Kidney glomerular epithelial cell (primary cell): ENCODE measurements at regions not wholly inside any gene's neighbourhood (a gene's known extent, or its start where the extent isn't known, plus 50 kb on each side); places are given as distances from the start of the nearest gene placed in this dataset.
A peak's percentile ranks its signal among the peaks of the same experiment; 100 is the strongest.
"Not testable (repeated sequence)": the region's sequence is repeated elsewhere in the genome, so short reads cannot be mapped to it uniquely, and the experiment has no call there.

Source experiments
- DNase-seq: peaks from one replicate; lab custom pipeline; 2025; lab: John Stamatoyannopoulos, UW

DNA sequence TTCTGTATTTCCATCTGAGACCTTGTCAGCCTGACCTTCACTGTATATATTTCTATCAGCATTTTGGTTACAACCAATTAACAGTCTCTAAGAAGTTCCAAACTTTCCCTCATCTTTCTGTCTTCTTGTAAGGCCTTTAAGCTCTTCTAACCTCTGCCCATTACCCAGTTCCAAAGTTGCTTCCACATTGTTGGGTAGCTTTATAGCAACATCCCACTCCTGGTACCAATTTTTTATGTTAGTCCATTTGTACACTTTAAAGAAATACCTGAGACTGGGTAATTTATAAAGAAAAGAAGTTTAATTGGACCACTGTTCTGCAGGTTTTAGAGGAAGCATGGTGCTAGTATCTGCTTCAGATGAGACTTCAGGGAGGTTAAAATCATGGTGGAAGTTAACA is 1979.7 kb upstream of the RAG2 start:
- no peak for DNase-seq

DNA sequence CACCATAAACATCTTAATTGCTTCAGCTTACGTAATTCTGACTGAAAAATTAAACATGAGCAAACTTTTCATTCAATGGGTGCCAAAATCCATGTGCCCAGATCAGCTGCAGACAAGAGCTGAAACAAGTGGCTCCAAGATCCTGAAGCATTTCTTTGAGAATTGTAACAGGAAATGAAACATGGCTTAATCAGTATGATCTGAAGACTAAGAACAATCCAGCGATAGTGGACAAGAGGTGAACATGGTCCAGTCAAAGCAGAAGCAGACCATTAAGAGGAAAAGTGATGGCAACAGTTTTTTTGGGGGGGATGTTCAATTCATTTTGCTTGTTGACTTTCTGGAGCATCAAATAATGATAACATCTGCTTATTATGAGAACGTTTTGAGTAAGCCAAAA is 1964.5 kb upstream of the RAG2 start:
- no peak for DNase-seq

DNA sequence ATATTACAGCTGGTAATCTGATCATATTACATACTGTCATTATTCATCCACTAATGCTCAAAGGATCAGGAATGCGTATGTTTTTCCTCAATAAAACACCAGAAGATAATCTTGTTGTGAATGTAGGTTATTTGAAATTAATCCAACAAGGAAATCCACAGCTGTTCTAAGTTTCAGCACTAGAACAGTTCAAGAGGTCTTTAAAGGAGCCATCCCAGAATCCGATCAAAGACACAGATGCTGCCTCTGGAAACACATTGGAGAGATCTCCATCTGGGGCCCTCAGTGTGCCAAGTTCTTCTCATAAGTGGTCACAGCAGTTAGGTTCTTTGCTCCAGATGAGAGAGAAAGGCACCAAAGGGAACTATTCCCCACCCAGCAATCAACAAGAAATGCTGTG is 1955.1 kb upstream of the RAG2 start:
- DNase-seq = no peak

DNA sequence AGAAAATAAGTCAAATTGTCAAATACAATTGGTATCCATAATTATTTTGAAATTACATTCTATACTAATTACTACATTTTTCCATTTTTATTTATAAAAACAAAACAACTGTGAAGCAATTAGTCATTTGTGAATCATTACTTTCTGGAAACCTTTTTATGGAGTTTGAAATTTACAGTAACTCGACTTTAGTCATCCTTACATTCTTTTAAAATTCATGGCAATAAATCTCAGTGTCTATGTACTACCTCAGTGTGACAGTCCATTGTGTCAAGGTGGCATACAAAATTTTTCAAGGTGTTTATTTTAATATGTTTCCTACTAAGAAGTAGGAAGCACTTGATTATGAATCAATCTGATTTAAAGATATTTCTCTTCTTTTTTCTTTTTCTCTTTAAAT is 1949.4 kb upstream of the RAG2 start:
- peak; percentile 35 for DNase-seq

DNA sequence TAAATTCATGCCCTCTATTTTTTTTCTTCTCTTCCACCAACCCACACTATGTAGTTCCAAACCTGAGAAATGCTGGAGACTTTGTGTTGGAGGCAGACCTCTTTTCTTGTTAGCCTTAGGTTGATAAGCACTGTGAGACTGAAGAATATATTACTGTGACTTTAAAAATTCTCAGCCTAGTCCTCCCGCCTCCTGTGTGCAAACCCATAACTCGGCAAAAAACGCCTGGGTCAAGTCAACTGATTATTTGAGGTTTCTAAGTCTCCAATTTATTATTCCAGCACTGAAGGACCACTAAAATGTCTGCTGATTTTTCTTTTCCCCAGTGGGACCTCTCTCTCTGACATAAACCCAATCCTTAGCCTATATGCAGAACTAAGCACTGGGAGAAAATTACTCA is 1946.0 kb upstream of the RAG2 start:
- no peak for DNase-seq

DNA sequence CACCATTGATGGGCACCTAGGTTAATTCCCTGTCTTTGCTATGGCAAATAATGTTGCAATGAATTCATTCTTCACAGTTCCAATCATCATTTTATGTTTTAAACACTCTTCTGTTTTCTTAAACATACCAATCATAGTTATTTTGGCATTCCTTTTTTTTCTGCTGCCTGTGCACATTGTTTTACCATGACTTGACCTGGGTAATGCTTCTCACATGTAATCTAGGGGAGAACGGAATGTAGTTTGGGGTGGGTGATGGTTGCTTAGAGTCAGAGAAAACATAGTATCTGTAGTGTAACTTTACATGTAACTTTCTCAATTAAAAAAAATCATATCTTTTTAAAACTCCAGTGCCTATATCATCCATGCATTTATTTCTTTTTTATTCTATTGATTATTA is 1945.3 kb upstream of the RAG2 start:
- peak; percentile 89 for DNase-seq

DNA sequence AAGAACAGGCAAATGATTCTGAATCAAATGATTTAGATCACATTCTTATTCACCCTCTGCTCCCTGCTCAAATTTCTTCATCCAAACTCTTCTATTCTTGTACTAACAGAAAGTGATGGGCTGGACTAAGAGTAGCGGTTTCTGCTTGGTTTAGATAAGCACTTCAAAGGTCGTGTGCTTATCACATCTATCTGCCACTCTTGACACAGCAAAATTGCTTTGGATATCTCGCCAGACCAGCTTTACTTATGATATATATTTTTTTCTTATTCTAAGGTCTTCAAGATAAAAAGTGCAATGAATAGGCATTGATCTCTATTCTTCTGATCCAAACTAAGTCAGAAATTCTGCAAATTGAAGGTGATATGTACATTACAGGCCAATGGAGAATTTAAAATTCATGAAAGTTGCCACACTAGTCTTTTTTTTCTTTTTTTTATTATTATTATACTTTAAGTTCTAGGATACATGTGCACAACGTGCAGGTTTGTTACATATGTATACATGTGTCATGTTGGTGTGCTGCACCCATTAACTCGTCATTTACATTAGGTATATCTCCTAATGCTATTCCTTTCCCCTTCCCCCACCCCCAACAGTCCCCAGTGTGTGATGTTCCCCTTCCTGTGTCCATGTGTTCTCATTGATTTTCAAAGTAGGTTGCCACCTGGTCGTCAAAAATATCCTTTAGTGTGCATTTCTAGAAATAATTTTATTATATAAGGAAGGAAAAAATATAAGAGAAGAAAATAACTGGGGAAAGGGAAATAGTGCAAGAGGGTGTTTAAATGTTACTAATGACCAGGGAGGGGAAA is 1941.0 kb upstream of the RAG2 start:
- no peak for DNase-seq

DNA sequence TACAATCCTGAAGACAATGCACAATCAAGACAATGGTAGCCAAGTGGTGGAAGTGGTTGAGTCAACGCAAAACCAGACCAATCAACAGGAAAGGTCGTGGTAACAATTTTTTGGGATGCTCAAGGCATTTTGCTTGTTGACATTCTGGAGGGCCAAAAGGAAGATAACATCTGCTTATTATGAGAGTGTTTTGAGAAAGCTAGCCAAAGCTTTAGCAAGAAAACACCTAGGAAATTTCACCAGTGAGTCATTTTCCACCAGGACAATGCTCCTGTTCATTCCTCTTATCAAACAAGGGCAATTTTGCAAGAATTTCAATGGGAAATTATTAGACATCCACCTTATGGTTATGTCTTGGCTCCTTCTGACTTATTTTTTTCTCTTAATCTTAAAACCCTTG is 1932.2 kb upstream of the RAG2 start:
- no peak for DNase-seq

DNA sequence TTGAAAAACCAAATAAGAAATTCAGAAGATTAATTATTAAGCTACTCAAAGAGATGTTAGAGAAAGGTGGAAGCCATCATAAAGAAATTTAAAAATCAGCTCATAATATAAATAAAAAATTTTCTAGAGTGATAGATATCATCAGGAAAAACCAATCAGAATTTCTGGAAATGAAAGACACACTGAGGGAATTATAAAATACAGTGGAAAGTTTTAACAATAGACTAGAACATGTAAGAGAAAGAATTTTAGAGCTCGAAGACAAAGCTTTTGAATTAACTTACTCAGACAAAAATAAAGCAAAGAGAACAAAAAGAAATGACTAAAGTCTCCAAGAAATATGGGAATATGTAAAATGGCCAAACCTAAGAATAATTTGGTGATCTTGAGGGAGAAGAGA is 1926.9 kb upstream of the RAG2 start:
- no peak for DNase-seq

DNA sequence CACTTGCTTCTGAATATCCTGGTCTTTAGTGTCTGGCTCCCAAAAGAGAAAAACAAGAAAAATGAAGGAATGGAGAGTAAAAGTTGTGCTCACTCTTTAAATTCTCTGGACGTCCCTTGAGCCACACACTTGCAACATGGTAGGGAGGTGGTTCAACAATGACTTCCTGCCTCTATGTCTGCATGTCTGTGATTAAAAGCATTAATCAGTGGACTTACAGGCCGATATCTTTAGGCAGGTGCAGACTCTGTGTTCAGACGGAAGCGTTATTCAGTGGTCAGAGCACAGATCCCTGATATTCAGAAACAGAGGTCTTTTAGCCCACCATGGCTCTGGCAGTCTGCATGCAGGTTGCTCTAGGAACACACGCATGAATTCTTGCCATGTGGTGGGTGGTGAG is 1920.0 kb upstream of the RAG2 start:
- no peak for DNase-seq

DNA sequence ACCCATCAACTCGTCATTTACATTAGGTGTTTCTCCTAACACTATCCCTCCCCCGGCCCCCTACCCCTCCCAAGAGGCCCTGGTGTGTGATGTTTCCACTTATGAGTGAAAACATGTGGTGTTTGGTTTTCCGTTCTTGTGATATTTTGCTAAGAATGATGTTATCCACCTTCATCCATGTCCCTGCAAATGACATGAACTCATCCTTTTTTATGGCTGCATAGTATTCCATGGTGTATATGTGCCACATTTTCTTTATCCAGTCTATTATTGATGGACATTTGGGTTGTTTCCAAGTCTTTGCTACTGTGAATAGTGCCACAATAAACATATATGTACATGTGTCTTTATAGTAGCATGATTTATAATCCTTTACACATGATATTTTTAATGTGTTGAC is 1914.8 kb upstream of the RAG2 start:
- not testable (repeated sequence) for DNase-seq

DNA sequence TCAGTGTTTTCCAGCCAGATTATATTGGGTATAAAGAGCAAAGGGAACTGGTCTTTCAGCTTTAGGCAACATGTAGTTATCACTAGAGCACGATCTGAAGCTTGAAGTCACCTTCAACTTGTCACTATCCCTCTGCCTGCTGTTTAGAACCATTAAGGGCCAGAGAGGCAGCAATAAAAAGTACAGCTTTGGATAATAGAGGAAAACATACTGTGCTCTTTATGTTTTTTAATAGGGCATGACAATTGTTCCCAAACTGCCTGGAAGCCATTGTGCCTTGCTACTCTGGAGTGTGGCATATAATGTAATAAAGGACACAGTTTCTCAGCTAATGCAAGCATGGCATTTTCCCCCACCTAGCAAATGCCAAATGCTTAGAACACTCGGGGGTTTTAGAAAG is 1912.0 kb upstream of the RAG2 start:
- DNase-seq = no peak

DNA sequence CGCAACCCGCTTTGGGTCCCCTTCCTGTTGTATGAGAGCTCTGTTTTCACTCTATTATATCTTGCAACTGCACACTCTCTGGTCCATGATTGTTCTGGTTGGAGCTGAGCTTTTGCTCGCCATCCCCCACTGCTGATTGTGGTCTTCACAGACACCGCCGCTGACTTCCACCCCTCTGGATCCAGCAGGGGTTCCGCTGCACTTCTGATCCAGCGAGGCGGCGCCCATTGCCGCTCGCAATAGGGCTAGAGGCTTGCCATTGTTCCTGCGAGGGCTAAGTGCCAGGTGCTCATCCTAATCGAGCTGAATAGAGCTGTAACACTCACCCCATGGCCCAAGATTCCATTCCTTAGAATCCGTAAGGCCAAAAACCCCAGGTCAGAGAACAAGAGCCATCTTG is 1905.8 kb upstream of the RAG2 start:
- DNase-seq = no peak

DNA sequence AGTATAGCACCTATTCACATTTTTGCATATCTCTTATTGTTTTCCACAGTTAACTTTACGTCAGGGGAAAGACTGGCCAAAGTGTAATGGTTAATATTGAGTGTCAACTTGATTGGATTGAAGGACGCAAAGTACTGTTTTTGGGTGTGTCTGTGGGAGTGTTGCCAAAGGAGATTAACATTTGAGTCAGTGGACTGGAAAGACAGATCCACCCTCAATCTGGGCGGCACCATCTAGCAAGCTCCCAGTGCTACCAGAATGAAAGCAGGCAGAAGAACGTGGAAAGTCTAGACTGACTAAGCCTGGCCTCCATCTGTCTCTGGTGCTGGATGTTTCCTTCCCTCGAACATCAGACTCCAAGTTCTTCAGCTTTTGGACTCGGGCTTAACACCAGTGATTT is 1900.7 kb upstream of the RAG2 start:
- DNase-seq = no peak

DNA sequence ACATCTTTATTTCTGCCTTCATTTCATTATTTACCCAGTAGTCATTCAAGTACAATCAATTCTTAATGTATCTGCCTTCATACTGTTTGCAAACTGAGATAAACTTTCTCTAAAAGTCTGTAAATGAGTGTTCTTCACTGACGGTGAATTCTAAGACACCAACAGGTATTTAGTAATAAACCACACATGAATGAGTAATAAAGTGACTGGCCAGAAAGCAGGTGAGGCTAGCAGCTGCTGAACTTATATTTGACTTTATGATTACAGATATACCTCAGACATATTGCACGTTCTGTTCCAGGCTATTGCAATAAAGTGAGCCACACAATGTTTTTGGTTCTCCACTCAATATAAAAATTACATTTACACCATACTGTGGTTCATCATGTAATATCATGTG is 1894.0 kb upstream of the RAG2 start:
- DNase-seq = no peak

DNA sequence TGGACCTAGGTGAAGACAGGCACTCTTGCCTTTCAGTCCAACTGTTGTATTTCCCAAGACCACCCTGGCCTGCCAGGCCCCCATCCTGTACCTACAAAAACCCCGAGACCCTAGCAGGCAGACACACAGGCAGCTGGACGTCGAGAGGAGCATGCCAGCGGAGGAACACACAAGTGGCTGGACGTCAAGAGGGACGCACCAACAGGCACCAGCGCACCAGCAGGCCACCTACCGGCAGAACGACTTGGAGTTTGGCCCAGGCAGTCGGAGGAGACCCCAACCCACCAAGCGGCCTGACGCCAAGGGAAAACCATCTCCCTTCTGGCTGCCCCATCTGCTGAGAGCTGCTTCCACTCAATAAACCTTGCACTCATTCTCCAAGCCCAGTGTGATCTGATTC is 1883.4 kb upstream of the RAG2 start:
- no peak for DNase-seq

DNA sequence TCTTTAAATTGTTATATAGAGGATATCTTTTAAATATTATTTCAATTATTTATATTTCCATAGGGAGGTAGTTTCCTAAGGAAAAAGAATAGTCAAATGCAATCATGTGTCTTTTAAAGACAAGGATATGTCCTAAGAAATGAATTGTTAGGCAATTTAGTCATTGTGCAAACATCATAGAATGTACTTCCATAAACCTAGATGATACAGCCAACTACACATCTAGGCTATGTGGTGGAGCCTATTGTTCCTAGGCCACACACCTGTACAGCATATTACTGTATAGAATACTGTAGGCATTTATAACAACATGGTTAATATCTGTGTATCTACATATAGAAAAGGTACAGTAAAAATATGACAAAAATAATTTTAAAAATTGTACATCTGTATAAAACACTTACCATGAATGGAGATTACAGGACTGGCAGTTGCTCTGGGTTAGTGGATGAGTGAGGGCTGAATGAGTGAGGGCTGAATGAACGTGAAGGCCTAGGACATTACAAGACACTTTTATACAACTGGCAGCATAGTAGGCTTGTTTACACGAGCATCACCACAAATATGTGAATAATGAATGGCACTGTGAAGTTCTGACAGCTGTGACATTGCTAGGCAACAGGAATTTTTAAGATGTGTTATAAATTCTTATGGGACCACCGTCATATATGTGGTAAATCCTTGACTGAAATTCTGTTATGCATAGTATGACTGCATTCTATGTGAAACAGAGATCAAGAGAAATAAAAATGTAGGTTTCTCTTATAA is 1879.0 kb upstream of the RAG2 start:
- peak; percentile 5 for DNase-seq

DNA sequence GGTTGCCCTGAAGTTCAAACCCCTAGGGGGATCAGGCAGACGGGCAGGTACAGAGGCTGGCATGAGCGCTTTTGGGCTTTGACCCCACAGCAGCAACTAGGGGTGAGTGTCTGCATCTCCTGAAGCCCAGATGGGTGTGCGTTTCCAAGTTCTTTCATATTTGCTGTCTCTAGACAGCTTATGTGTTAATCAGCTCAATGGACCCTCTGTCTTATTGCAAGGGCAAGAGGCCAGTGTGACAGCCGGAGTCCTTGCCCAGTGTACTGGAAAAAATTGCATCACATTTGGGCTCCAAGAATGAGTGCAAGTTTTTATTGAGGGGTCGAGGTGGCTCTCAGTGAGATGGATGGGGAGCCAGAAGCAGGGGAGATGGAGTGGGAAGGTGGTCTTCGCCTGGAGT is 1863.7 kb upstream of the RAG2 start:
- DNase-seq = no peak

DNA sequence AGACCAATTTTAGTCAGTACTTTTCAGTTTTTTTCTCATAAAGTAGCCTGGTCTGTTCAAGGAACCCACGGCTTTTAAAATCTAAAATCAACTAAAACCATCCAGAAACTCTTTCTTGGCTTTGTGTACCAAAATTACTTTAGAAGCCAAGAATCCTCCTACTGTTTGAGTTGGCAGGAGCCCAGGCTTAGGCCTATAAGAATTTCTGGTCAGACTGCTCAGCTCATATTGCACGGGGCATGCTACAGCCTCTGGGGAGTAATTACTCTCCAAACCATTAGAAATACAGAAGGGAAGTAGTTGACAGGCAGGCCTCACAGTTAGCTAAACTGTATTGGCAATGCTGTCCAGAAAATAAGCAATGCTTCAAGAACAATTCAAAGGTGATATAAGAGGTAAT is 1862.9 kb upstream of the RAG2 start:
- peak; percentile 76 for DNase-seq

DNA sequence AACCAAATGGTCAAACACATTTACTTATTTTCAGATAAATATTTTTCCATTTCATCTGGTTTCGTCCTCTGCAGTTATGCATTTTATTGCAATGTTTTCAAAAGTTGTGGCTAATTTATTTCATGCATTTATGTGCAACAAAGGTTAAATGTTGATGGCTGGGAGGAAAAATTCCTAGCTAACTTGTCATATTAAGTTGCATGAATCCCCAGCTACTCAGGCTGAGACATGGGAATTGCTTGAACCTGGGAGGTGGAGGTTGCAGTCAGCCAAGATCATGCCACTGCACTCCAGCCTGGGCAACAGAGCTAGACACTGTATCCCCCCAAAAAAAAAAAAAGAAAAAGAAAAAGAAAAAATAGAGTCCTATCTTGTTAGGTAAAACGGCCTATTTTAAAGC is 1862.4 kb upstream of the RAG2 start:
- peak; percentile 15 for DNase-seq

DNA sequence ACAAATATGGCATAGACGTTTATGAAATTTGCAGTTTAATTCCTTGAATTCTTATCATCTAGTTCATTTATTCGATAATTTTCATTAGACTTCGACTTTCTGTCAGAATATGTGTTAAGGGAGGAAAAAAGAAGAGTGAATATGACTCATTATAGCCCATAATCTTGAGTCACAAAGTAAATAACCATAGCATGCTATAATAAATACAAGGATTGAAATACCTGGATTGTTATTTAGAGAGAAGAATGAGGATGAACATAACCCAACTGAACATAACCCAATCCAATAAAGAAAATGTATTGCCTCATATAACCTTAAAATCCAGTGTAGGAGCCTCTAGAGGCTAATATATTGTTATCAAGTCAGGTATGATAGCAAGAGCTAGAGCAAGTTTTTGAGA is 1858.3 kb upstream of the RAG2 start:
- no peak for DNase-seq

DNA sequence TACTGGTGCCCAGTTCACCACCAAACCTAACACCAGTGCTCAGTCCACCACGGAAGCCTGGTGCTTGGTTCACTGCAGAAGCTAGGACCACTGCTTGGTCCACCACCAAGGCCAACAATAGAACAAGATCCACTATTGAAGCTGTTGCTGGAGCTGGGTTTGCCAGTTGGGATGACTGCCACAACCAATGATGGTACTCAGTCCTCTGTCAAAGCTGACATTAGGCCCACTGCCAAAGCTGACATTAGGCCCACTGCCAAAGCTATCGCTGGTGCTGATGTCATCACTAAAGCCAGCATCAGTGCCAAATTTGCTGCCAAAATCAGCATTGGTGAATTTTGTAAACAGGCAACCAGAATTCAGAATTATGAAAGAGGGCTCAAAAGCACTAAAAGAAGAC is 1850.2 kb upstream of the RAG2 start:
- DNase-seq = no peak

DNA sequence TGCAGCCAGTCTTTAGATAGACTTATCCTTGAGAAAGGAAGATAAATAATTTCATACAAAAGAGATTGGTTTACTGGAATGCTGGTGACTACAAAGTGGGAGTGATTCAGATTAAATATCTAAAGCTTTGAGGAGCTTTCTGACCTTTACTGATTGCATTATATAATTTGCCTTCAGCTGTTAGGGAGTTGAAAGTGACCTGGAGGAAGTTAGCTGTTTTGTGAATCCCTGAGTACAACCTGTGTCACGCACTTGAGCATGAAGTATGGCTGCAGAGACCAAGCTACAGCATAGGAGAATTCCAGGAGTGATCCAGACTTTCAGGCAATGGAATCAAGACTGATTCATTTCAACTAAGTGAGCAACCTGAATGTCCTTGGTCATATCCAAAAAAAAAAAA is 1848.3 kb upstream of the RAG2 start:
- peak; percentile 50 for DNase-seq

DNA sequence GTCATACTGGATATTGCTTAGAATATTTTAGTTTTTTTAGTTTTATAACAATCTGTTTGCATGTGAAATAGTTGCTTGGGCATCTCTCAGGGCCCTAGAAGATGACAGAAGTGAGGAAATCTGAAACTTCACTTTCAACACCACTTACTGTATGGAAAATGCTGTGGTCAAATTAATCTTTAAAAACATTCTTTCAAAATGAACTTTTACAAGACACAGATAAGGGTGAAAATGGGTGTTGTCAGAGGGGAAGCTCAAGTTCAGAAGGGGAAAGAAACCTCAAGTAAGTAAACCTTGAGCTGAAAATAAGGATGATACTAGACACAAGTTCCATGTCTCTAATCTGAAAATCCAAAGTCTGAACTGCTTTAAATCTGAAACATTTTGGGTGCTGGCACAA is 1840.1 kb upstream of the RAG2 start:
- no peak for DNase-seq
